Neural cell (in vitro differentiated cells): ENCODE measurements at regions not wholly inside any gene's neighbourhood (a gene's known extent, or its start where the extent isn't known, plus 50 kb on each side); places are given as distances from the start of the nearest gene placed in this dataset.

ENCODE experiments used
- H2AFZ ChIP-seq: fragments of 200-600, 300-800 bp; sonication (generic), shearing (Covaris generic); 2 replicates; pipeline ENCODE4 v1.6.0; 2014; ENCODE audit warnings: low read depth, mild to moderate bottlenecking, antibody characterized with exemption, low read length, moderate library complexity
- H3F3A ChIP-seq: fragments of 200-600 bp; shearing (Covaris generic); 2 replicates; pipeline ENCODE4 v1.6.1; 2016; ENCODE audit warnings: mild to moderate bottlenecking, moderate library complexity, mixed read lengths, antibody characterized with exemption, low read length; ENCODE audit not compliant: insufficient read depth, poor library complexity, severe bottlenecking
- H3K27ac ChIP-seq: fragments of 200-600, 300-800 bp; sonication (generic), shearing (Covaris generic); 2 replicates; pipeline ENCODE4 v1.5.1; 2014; ENCODE audit warnings: mild to moderate bottlenecking, low read length, moderate library complexity
- H3K27me3 ChIP-seq: fragments of 300-800, 200-600 bp; sonication (generic), shearing (Covaris generic); 2 replicates; pipeline ENCODE4 v1.6.0; 2014; ENCODE audit warnings: mild to moderate bottlenecking, low read depth, low read length, moderate library complexity; ENCODE audit not compliant: insufficient read depth
- H3K36me3 ChIP-seq: fragments of 300-800, 200-600 bp; sonication (generic), shearing (Covaris generic); 2 replicates; pipeline ENCODE4 v1.5.1; 2014; ENCODE audit warnings: mild to moderate bottlenecking, antibody characterized with exemption, low read length, moderate library complexity; ENCODE audit not compliant: insufficient read depth
- H3K4me2 ChIP-seq: fragments of 300-800, 200-600 bp; sonication (generic), shearing (Covaris generic); 2 replicates; pipeline ENCODE4 v1.6.0; 2014; ENCODE audit warnings: mild to moderate bottlenecking, low read length
- H3K4me3 ChIP-seq: fragments of 300-800, 200-600 bp; sonication (generic), shearing (Covaris generic); 2 replicates; pipeline ENCODE4 v1.5.1; 2014; ENCODE audit warnings: mild to moderate bottlenecking, low read length, moderate library complexity
- H3K79me2 ChIP-seq: fragments of 200-600 bp; shearing (Covaris generic); replicated peaks from 2 replicates; pipeline ENCODE4 v1.6.0; 2014; ENCODE audit warnings: mild to moderate bottlenecking, low read length, moderate library complexity; ENCODE audit not compliant: insufficient read depth
- H3K9ac ChIP-seq: fragments of 300-800, 200-600 bp; sonication (generic), shearing (Covaris generic); 2 replicates; pipeline ENCODE4 v1.6.1; 2016; ENCODE audit warnings: mild to moderate bottlenecking, low read length, mixed read lengths
- H3K9me2 ChIP-seq: fragments of 200-600 bp; shearing (Covaris generic); 2 replicates; pipeline ENCODE4 v1.6.1; 2016; ENCODE audit warnings: mild to moderate bottlenecking, low read length, mixed read lengths; ENCODE audit not compliant: insufficient read depth
- H3K9me3 ChIP-seq: fragments of 200-600, 300-800 bp; sonication (generic), shearing (Covaris generic); 2 replicates; pipeline ENCODE4 v1.6.1; 2016; ENCODE audit warnings: mild to moderate bottlenecking, mixed run types, low read length, moderate library complexity, mixed read lengths
- H4K20me1 ChIP-seq: fragments of 200-600 bp; shearing (Covaris generic); 2 replicates; pipeline ENCODE4 v1.6.1; 2016; ENCODE audit warnings: mild to moderate bottlenecking, mixed run types; ENCODE audit not compliant: insufficient read depth
- CTCF ChIP-seq: fragments of 450-650 bp; IDR thresholded peaks from 2 replicates; pipeline ENCODE4 v1.5.1; 2014; ENCODE audit warnings: antibody characterized with exemption, mild to moderate bottlenecking, moderate library complexity; ENCODE audit not compliant: poor library complexity, severe bottlenecking
- EP300 ChIP-seq: fragments of 450-650 bp; conservative IDR thresholded peaks from 2 replicates; pipeline ENCODE4 v1.6.1; 2014; ENCODE audit warnings: antibody characterized with exemption, mild to moderate bottlenecking, moderate library complexity; ENCODE audit not compliant: poor library complexity, severe bottlenecking
- EZH2 ChIP-seq: fragments of 200-600, 300-800 bp; shearing (Covaris generic), sonication (generic); IDR thresholded peaks from 2 replicates; pipeline ENCODE4 v1.6.1; 2014; ENCODE audit warnings: antibody characterized with exemption, low read length, borderline replicate concordance, mild to moderate bottlenecking; ENCODE audit not compliant: insufficient read depth, poor library complexity, severe bottlenecking
- MXI1 ChIP-seq: fragments of 450-650 bp; conservative IDR thresholded peaks from 2 replicates; pipeline ENCODE4 v1.6.1; 2014; ENCODE audit warnings: antibody characterized with exemption, mild to moderate bottlenecking; ENCODE audit not compliant: poor library complexity, severe bottlenecking
- POLR2AphosphoS5 ChIP-seq: IDR thresholded peaks from 2 replicates; pipeline ENCODE4 v1.6.1; 2012
- RAD21 ChIP-seq: fragments of 450-650 bp; conservative IDR thresholded peaks from 2 replicates; pipeline ENCODE4 v1.6.1; 2014; ENCODE audit warnings: antibody characterized with exemption, mild to moderate bottlenecking, moderate library complexity
- REST ChIP-seq: IDR thresholded peaks from 2 replicates; pipeline ENCODE4 v1.6.1; 2012; ENCODE audit warnings: borderline replicate concordance
- SMC3 ChIP-seq: fragments of 450-650 bp; conservative IDR thresholded peaks from 2 replicates; pipeline ENCODE4 v1.6.1; 2014; ENCODE audit warnings: antibody characterized with exemption, mild to moderate bottlenecking, moderate library complexity; ENCODE audit not compliant: poor library complexity
- TAF1 ChIP-seq: IDR thresholded peaks from 2 replicates; pipeline ENCODE4 v1.6.1; 2012; ENCODE audit warnings: low read depth

- no peaks in the 10 kb centered on the region for H3K27me3 ChIP-seq
These were observed 60.4 kb upstream of the FICD start for GRCh38 chr12:108454539-108455139.

GRCh38 chr12:108449478-108449877, 65.6 kb upstream of the FICD start:
- H3K27me3 ChIP-seq: no peaks in the 10 kb centered on the region
- no peaks in the 10 kb centered on the region for H3F3A ChIP-seq
- H3K9ac ChIP-seq: no peak overlapping the region
- H3K79me2 ChIP-seq: no peaks in the 10 kb centered on the region
- no peaks in the 10 kb centered on the region for H3K9me2 ChIP-seq
- H3K4me3 ChIP-seq: no peak overlapping the region
- H4K20me1 ChIP-seq: no peaks in the 10 kb centered on the region
- H3K9me3 ChIP-seq: no peaks in the 10 kb centered on the region
- H3K36me3 ChIP-seq: no peaks in the 10 kb centered on the region
- no peak overlapping the region for H3K27ac ChIP-seq
- no peak overlapping the region for H3K4me2 ChIP-seq
- no peak overlapping the region for H2AFZ ChIP-seq
- TF ChIP-seq CTCF (no peak), TAF1 (no peak), POLR2AphosphoS5 (no peak), EZH2 (no peak), REST (no peak), MXI1 (no peak), EP300 (no peak), SMC3 (no peak), RAD21 (no peak)

More at GRCh38 chr12:108454539-108455139, 60.4 kb upstream of the FICD start:
- Histone ChIP-seq H3K4me2 (no peak overlapping the region), H2AFZ (no peak overlapping the region), H3K27ac (no peak overlapping the region), H3K4me3 (no peak overlapping the region), H3K36me3 (no peaks in the 10 kb centered on the region), H3F3A (no peaks in the 10 kb centered on the region), H3K79me2 (no peaks in the 10 kb centered on the region), H3K9me3 (no peaks in the 10 kb centered on the region), H4K20me1 (no peaks in the 10 kb centered on the region), H3K9me2 (no peaks in the 10 kb centered on the region), H3K9ac (no peak overlapping the region)
- TF ChIP-seq REST (no peak), EZH2 (no peak), RAD21 (no peak), TAF1 (no peak)
